Activated B cell treated with CpG ODN at 0.5 μM for 24 hours (primary cell): ENCODE measurements at regions not wholly inside any gene's neighbourhood (a gene's known extent, or its start where the extent isn't known, plus 50 kb on each side); places are given as distances from the start of the nearest gene placed in this dataset.

Source experiments
- ATAC-seq: fragments of 200-7000 bp; cut with Tn5 transposase; one replicate; pipeline ENCODE4 v1.10.0; 2021; ENCODE audit warnings: low read depth, mild to moderate bottlenecking, moderate library complexity
- CTCF ChIA-PET: fragments of 350-600 bp; sonication (Branson Sonifier 250); formaldehyde crosslinking; loops from one replicate; lab custom pipeline; 2021; ENCODE audit warnings: antibody characterized with exemption; lab: Charles Lee
- POLR2A ChIA-PET: fragments of 350-600 bp; sonication (Branson Sonifier 250); formaldehyde crosslinking; loops from one replicate; lab custom pipeline; 2021; ENCODE audit warnings: antibody characterized with exemption; lab: Charles Lee
- DNase-seq: peaks from one replicate; pipeline ENCODE4 v3.0.0; 2022
- H3K27ac Mint-ChIP-seq: one replicate; pipeline ENCODE4 v1.8.0; 2020; ENCODE audit warnings: mixed read lengths
- H3K27me3 Mint-ChIP-seq: one replicate; pipeline ENCODE4 v1.8.0; 2021; ENCODE audit warnings: mixed read lengths
- H3K36me3 Mint-ChIP-seq: one replicate; pipeline ENCODE4 v1.8.0; 2021; ENCODE audit warnings: low read depth, mixed read lengths
- H3K4me1 Mint-ChIP-seq: one replicate; pipeline ENCODE4 v1.8.0; 2021; ENCODE audit warnings: mixed read lengths
- H3K4me3 Mint-ChIP-seq: one replicate; pipeline ENCODE4 v1.8.0; 2020; ENCODE audit warnings: mild to moderate bottlenecking, mixed read lengths
- H3K9me3 Mint-ChIP-seq: one replicate; pipeline ENCODE4 v1.8.0; 2020; ENCODE audit warnings: mixed read lengths
- intact Hi-C: fragments of 100-400 bp; cut with micrococcal nuclease; formaldehyde crosslinking; loops from one replicate; pipeline ENCODE4 v1.15.1; 2024
- TF ChIP-seq, protein P1 (sequence below): fragments of 200-600 bp; IDR thresholded peaks from one replicate; pipeline ENCODE4 v1.8.0; 2022; ENCODE audit warnings: antibody characterized with exemption, mild to moderate bottlenecking

DNA sequence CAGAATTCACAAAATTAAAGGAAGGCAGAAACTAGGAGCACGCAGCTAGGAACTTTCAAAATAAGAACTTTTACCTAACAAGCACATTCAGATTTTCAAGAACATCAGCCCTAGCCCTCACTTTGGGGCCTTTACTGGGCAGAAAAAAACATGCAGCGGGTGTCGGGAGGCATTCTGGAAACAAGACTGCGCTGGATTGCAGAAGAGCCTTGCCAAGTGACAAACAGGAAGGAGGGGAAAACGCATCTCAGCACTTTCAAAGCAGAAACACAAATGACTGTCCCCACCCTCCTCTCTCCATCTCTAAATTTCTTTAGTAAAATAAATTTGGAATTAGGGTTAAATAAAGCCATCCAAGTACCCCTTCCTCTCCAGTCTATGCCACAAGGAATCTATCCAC is 74.6 kb upstream of the RREB1 start:
- DNase-seq, result no peak
- Mint-ChIP-seq H3K27ac (no peak overlapping the region), H3K4me1 (no peaks in the 10 kb centered on the region), H3K9me3 (peaks cover 2% of the 10 kb centered on the region), H3K27me3 (peaks cover 2% of the 10 kb centered on the region), H3K4me3 (no peak overlapping the region), H3K36me3 (no peaks in the 10 kb centered on the region)
- ChIA-PET CTCF (no interaction called here), POLR2A (no interaction called here)
- ATAC-seq, result no peak
- intact Hi-C loops, result no loop called here
- TF ChIP-seq, protein P1, sequence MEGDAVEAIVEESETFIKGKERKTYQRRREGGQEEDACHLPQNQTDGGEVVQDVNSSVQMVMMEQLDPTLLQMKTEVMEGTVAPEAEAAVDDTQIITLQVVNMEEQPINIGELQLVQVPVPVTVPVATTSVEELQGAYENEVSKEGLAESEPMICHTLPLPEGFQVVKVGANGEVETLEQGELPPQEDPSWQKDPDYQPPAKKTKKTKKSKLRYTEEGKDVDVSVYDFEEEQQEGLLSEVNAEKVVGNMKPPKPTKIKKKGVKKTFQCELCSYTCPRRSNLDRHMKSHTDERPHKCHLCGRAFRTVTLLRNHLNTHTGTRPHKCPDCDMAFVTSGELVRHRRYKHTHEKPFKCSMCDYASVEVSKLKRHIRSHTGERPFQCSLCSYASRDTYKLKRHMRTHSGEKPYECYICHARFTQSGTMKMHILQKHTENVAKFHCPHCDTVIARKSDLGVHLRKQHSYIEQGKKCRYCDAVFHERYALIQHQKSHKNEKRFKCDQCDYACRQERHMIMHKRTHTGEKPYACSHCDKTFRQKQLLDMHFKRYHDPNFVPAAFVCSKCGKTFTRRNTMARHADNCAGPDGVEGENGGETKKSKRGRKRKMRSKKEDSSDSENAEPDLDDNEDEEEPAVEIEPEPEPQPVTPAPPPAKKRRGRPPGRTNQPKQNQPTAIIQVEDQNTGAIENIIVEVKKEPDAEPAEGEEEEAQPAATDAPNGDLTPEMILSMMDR, result no peak

DNA sequence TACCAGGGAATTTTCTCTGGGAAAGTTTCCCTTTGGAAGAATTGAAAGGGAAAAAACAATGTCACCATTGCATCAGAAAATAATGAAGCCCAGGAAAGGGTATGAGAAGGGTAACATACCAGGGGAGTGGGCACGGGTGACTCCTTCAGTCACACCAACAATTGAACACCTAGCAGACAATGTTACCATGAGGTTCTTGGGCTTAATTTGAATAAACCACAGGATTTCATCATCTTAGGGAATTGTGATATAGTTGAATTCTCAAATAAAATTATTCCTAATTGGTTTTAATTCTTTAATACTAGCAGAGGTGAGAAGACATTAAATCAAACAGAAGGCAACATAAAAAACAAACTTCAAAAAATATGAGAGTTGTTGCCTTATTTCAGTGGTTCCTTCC is 73.7 kb upstream of the RREB1 start:
- Mint-ChIP-seq H3K4me3 (no peak overlapping the region), H3K36me3 (no peaks in the 10 kb centered on the region), H3K4me1 (no peaks in the 10 kb centered on the region), H3K27me3 (peaks cover 2% of the 10 kb centered on the region), H3K27ac (no peak overlapping the region), H3K9me3 (peaks cover 2% of the 10 kb centered on the region)
- ChIA-PET CTCF (no interaction called here), POLR2A (no interaction called here)
- DNase-seq (no peak), ATAC-seq (no peak)
- TF ChIP-seq, protein P1, result no peak
- intact Hi-C loops, result no loop called here

DNA sequence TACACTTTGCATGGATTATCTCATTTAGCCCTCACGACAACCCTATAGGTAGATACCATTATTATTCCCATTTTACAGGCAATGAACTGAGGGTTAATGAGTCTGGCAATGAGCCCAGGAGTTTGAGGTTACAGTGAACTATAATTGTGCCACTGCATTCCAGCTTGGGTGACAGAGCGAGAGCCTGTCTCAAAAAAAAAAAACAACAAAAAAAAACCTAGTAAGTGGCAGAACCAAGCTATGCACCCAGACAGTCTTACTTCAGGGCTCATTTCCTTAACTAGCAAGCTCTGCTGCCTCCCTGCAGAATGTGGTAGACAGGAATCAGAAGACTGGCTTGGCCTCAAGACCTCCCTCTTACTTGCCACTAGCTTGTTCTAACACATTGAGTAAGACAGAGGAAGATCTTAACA is 71.9 kb upstream of the RREB1 start:
- DNase-seq (no peak), ATAC-seq (no peak)
- Mint-ChIP-seq H3K4me1 (peaks cover 5% of the 10 kb centered on the region), H3K4me3 (no peak overlapping the region), H3K27me3 (no peaks in the 10 kb centered on the region), H3K27ac (no peak overlapping the region), H3K9me3 (no peaks in the 10 kb centered on the region), H3K36me3 (no peaks in the 10 kb centered on the region)
- POLR2A ChIA-PET, result no interaction called here
- TF ChIP-seq, protein P1, result no peak
- intact Hi-C loops, result no loop called here
- CTCF ChIA-PET, result no interaction called here

DNA sequence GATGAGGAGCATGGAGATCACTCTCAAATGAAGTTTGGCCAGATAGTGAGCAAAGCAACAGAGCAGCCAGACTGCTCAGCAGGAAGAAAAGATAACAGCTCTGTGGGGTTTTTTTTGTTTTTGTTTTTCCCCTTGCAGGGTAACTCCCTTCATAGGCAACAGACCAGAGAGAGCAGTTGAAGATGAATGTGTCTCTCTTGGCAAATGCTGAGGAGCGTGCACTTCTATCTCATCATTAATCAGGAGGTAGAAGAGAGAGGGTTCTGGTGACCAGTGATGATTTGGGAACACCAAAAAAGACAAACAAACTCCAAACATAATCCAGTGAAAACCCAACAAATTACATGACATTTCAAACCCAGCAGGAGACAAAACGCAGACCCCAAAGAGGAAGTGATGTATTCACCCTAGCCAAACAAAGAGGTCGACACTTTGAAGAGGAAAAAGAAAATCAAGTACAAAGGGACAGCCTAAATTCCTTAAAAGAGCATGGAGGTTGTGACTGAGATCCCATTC is 66.2 kb upstream of the RREB1 start:
- Mint-ChIP-seq H3K4me3 (peak overlapping the region; percentile 61), H3K36me3 (no peaks in the 10 kb centered on the region), H3K27me3 (no peaks in the 10 kb centered on the region), H3K27ac (peak overlapping the region; percentile 82), H3K9me3 (no peaks in the 10 kb centered on the region), H3K4me1 (peaks cover 28% of the 10 kb centered on the region)
- CTCF ChIA-PET, result no interaction called here
- DNase-seq (no peak), ATAC-seq (peak; percentile 93)
- POLR2A ChIA-PET, result interaction anchor here (0.6 to 2.6 kb wide), 3 partner anchors 10 to 230 kb away, joined by 3 to 12 read pairs (median 3); no protein-coding TSS in a partner anchor
- intact Hi-C loops, result loop anchor here (1.0 kb wide), 1 partner anchor 11 kb away; no protein-coding TSS in a partner anchor
- TF ChIP-seq, protein P1, result no peak

DNA sequence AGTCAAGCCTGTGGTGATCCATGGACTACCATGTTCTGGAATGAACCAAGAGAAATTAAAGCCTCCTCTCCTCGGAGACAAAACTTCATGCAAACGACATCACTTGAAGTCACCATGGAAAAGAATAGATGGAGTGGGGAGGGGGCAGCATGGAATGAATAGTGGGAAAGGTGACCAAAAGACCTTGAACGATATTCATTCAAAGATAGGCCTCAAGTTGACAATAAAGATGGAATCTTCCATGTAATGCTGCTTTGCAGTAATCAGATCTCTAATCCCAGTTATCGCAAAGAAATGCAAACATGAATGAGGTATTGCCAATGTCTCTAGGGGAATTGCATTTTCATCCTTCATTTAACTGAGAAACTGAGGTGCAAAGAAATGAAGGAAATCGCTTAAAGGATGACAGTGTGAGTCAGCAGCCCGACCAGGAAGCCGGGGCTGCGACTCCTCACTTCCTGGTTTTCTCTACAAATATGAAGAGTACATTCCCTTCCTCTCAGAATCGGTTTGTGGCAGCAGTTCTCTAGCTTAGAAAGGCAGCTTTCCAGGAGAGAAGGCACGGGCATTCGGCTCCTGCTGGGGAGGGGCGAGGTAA is 65.6 kb upstream of the RREB1 start:
- no peaks in the 10 kb centered on the region for H3K36me3 Mint-ChIP-seq
- DNase-seq, result no peak
- H3K27me3 Mint-ChIP-seq, result no peaks in the 10 kb centered on the region
- intact Hi-C loops, result no loop called here
- POLR2A ChIA-PET, result interaction anchor here (0.9 to 2.6 kb wide), 3 partner anchors 10 to 32 kb away, joined by 3 to 12 read pairs (median 4); no protein-coding TSS in a partner anchor
- H3K27ac Mint-ChIP-seq, result peak overlapping the region; percentile 82
- ATAC-seq, result no peak
- TF ChIP-seq, protein P1, result no peak
- peaks cover 33% of the 10 kb centered on the region for H3K4me1 Mint-ChIP-seq
- no peaks in the 10 kb centered on the region for H3K9me3 Mint-ChIP-seq
- H3K4me3 Mint-ChIP-seq, result no peak overlapping the region
- CTCF ChIA-PET, result no interaction called here
